ENCODE measurements at regions not wholly inside any gene's neighbourhood (a gene's known extent, or its start where the extent isn't known, plus 50 kb on each side); places are given as distances from the start of the nearest gene placed in this dataset.

- DNase-seq (ENCODE audit: extremely low read depth, low read depth) = no peak
- TF ChIP-seq, protein P1, sequence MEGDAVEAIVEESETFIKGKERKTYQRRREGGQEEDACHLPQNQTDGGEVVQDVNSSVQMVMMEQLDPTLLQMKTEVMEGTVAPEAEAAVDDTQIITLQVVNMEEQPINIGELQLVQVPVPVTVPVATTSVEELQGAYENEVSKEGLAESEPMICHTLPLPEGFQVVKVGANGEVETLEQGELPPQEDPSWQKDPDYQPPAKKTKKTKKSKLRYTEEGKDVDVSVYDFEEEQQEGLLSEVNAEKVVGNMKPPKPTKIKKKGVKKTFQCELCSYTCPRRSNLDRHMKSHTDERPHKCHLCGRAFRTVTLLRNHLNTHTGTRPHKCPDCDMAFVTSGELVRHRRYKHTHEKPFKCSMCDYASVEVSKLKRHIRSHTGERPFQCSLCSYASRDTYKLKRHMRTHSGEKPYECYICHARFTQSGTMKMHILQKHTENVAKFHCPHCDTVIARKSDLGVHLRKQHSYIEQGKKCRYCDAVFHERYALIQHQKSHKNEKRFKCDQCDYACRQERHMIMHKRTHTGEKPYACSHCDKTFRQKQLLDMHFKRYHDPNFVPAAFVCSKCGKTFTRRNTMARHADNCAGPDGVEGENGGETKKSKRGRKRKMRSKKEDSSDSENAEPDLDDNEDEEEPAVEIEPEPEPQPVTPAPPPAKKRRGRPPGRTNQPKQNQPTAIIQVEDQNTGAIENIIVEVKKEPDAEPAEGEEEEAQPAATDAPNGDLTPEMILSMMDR (IDR thresholded peaks at IDR 0.05; ENCODE audit: low read depth, low read length) = no peak
Observed at GRCh38 chr5:152905286-152905685, 500.2 kb upstream of the NMUR2 start.

- no peak for DNase-seq (ENCODE audit: extremely low read depth, low read depth)
- TF ChIP-seq, protein P1 (IDR thresholded peaks at IDR 0.05; ENCODE audit: low read depth, low read length) = no peak
Observed at GRCh38 chr5:152907488-152908245, 502.6 kb upstream of the NMUR2 start.

DNA sequence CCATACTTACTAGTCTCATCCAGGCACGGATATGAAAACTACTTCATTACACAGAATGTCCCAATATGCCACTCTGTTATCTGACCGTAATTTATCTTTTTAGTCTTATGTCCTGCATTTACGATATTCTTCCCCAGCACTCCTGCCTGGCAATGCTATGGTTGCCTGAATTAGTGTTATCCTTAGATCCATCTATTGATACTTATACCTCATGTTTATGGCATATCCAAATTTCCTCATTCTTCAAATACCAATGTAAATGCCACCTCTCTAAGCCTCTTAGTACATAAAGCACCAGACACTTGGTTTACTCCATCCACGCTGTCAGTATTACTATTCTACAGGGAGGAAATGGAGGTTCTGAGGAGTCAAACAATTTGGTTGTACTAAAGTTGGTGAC lies 507.8 kb upstream of the NMUR2 start:
- DNase-seq (ENCODE audit: extremely low read depth, low read depth) = no peak
- TF ChIP-seq, protein P1 (IDR thresholded peaks at IDR 0.05; ENCODE audit: low read depth, low read length) = no peak

GRCh38 chr5:152932621-152933020 lies 527.5 kb upstream of the NMUR2 start:
- TF ChIP-seq, protein P1 (IDR thresholded peaks at IDR 0.05; ENCODE audit: low read depth, low read length) = no peak
- no peak for DNase-seq (ENCODE audit: extremely low read depth, low read depth)

GRCh38 chr5:152933056-152933455 lies 528.0 kb upstream of the NMUR2 start:
- DNase-seq (ENCODE audit: extremely low read depth, low read depth) = no peak
- TF ChIP-seq, protein P1 (IDR thresholded peaks at IDR 0.05; ENCODE audit: low read depth, low read length) = no peak

DNA sequence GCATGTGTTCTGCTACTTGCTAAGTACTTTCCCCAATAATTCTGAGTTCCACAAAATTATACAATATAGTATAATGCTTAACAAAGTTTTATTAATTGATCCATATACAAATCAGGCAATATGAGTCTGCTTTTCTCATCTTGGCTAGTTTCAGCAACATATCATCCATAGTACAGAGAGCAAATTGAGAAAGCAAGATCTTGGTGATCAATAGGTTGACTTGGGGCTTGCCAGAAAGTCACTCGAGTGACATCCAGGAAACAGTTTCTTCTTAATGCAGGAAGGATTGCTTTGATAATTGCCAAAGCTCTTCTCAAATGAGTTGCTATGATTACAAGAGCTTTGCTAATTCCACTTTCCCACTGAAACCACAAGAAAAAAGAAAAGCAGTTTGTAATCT lies 533.6 kb upstream of the NMUR2 start:
- TF ChIP-seq, protein P1 (IDR thresholded peaks at IDR 0.05; ENCODE audit: low read depth, low read length) = no peak
- DNase-seq (ENCODE audit: extremely low read depth, low read depth) = no peak

- DNase-seq (ENCODE audit: extremely low read depth, low read depth) = no peak
- TF ChIP-seq, protein P1 (IDR thresholded peaks at IDR 0.05; ENCODE audit: low read depth, low read length) = no peak
Observed at GRCh38 chr5:152942633-152943336, 537.7 kb upstream of the NMUR2 start.

Data from AG09319 (cell line).